ENCODE measurements at regions not wholly inside any gene's neighbourhood (a gene's known extent, or its start where the extent isn't known, plus 50 kb on each side); places are given as distances from the start of the nearest gene placed in this dataset.

DNA sequence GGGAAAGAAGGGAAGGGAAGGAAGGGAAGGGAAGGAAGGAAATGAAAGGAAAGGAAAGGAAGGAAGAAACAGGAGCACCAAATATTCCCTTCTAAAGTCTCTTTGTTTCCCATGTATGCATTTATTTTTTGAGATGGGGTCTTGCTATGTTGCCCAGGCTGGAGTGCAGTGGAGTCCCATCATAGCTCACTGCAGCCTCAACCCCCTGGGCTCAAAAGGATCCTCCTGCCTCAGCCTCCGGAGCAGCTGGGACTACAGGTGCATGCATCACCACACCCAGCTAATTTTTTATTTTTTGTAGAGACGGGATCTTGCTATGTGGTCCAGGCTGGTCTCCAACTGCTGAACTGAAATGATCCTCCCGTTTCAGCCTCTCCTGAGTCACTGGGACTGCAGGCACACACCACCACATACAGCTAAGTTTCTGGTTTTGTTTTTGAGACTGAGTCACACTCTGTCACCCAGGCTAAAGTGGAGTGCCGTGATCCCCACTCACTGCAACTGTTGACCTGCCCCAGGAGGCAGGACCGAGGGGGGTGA is 102.8 kb downstream of the CRLF2 start:
- DNase-seq (ENCODE audit: low read depth in 1 of 2, low spot score in 1 of 2) (no peak), ATAC-seq (no peak), FAIRE-seq (no peak)
- ChIA-PET POLR2A (no interaction called here), CTCF (no interaction called here)
- H3K9me3 ChIP-seq = no peaks in the 10 kb centered on the region
- TF ChIP-seq, protein P1, sequence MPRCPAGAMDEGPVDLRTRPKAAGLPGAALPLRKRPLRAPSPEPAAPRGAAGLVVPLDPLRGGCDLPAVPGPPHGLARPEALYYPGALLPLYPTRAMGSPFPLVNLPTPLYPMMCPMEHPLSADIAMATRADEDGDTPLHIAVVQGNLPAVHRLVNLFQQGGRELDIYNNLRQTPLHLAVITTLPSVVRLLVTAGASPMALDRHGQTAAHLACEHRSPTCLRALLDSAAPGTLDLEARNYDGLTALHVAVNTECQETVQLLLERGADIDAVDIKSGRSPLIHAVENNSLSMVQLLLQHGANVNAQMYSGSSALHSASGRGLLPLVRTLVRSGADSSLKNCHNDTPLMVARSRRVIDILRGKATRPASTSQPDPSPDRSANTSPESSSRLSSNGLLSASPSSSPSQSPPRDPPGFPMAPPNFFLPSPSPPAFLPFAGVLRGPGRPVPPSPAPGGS (IDR thresholded peaks at IDR 0.05) = no peak
- TF ChIP-seq CBX8 (IDR thresholded peaks at IDR 0.05) (no peak), SMC3 (IDR thresholded peaks at IDR 0.05) (no peak), GATA3 (IDR thresholded peaks at IDR 0.05; ENCODE audit: borderline replicate concordance) (no peak), EP300 (IDR thresholded peaks at IDR 0.05) (no peak)
- H3K4me1 ChIP-seq = no peaks in the 10 kb centered on the region
- no peak overlapping the region for H3K27ac ChIP-seq
- no peak overlapping the region for H3K4me2 ChIP-seq
- 17% methylated on average over 4 of the region's 5 CpGs for WGBS (ENCODE audit: missing lambda C conversion rate)
- no peak overlapping the region for H3K4me3 ChIP-seq

DNA sequence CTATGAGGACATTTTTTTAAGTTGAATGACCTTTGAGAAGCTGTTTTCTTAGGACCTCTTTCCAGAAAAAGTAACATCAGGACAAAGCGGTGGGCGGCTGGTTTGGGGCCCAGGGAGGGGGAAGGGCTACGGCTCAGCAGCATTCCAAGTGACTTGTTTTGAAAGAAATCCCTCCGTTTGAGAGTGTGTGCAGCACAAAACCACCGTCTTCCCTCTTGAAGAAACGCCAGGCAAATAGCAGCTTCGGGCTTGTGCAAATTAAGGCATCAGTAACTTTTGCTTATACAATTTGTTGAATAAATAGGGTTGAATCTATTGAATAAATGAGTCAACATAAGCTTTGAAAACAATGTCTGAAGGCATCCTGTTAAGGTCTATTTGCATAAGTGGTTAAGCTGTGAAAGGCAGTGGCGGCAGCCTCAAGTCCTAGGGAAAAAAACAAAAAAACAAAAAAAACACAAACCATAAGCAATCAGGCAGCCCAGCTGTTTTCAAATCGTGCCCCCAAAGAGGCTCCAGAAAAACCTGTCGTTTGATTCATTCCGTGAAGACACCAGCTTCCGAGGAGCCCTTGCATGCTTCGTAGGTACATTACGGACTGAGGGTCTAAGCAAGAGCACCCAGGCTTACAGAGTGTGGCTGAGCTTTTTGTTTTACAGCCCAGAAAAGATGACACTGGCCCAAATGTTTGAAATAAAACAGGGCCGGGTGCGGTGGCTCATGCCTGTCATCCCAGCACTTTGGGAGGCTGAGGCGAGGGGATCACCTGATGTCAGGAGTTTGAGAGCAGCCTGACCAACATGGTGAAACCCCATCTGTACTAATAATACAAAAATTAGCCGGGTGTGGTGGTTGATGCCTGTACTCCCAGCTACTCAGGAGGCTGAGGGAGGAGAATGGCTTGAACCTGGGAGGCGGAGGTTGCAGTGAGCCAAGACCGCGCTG is 103.7 kb downstream of the CRLF2 start:
- no peak for FAIRE-seq
- no peak overlapping the region for H3K27ac ChIP-seq
- H3K4me2 ChIP-seq = no peak overlapping the region
- TF ChIP-seq EHF (CRISPR knock-in tag; IDR thresholded peaks at IDR 0.05) (no peak), MAFK (IDR thresholded peaks at IDR 0.05; ENCODE audit: partially characterized antibody) (no peak), PHF8 (IDR thresholded peaks at IDR 0.05; ENCODE audit: borderline replicate concordance, low read depth) (no peak), POLR2A (IDR thresholded peaks at IDR 0.05; ENCODE audit: low read length) (no peak), ZC3H11A (IDR thresholded peaks at IDR 0.05) (no peak), SMC3 (IDR thresholded peaks at IDR 0.05) (no peak), SREBF2 (IDR thresholded peaks at IDR 0.05) (no peak), CHD2 (IDR thresholded peaks at IDR 0.05; ENCODE audit: low read length, partially characterized antibody) (no peak), HOXB5 (CRISPR knock-in tag; IDR thresholded peaks at IDR 0.05) (no peak), ZSCAN20 (CRISPR knock-in tag; IDR thresholded peaks at IDR 0.05) (no peak), HEYL (CRISPR knock-in tag; IDR thresholded peaks at IDR 0.05) (no peak), HOXA7 (CRISPR knock-in tag; IDR thresholded peaks at IDR 0.05) (no peak), HOXB13 (CRISPR knock-in tag; IDR thresholded peaks at IDR 0.05; ENCODE audit: low read depth) (no peak), ZNF302 (CRISPR knock-in tag; IDR thresholded peaks at IDR 0.05) (no peak), MAZ (IDR thresholded peaks at IDR 0.05; ENCODE audit: borderline replicate concordance, low read depth, low read length) (no peak)
- TF ChIP-seq, protein P2, sequence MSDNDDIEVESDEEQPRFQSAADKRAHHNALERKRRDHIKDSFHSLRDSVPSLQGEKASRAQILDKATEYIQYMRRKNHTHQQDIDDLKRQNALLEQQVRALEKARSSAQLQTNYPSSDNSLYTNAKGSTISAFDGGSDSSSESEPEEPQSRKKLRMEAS (IDR thresholded peaks at IDR 0.05) = no peak
- TF ChIP-seq, protein P3, sequence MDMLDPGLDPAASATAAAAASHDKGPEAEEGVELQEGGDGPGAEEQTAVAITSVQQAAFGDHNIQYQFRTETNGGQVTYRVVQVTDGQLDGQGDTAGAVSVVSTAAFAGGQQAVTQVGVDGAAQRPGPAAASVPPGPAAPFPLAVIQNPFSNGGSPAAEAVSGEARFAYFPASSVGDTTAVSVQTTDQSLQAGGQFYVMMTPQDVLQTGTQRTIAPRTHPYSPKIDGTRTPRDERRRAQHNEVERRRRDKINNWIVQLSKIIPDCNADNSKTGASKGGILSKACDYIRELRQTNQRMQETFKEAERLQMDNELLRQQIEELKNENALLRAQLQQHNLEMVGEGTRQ (IDR thresholded peaks at IDR 0.05) = no peak
- TF ChIP-seq, protein P4, sequence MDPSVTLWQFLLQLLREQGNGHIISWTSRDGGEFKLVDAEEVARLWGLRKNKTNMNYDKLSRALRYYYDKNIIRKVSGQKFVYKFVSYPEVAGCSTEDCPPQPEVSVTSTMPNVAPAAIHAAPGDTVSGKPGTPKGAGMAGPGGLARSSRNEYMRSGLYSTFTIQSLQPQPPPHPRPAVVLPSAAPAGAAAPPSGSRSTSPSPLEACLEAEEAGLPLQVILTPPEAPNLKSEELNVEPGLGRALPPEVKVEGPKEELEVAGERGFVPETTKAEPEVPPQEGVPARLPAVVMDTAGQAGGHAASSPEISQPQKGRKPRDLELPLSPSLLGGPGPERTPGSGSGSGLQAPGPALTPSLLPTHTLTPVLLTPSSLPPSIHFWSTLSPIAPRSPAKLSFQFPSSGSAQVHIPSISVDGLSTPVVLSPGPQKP (IDR thresholded peaks at IDR 0.05; ENCODE audit: low read depth, low read length) = no peak
- no peaks in the 10 kb centered on the region for H3K4me1 ChIP-seq
- CTCF ChIA-PET = no interaction called here
- 36% methylated on average over 21 of the region's 21 CpGs for WGBS (ENCODE audit: missing lambda C conversion rate)
- no peak overlapping the region for H3K4me3 ChIP-seq
- ATAC-seq = no peak
- no peak for DNase-seq (ENCODE audit: low read depth in 1 of 2, low spot score in 1 of 2)
- H3K9me3 ChIP-seq = no peaks in the 10 kb centered on the region
- POLR2A ChIA-PET = no interaction called here
